MM.1S (cell line): ENCODE measurements at regions not wholly inside any gene's neighbourhood (a gene's known extent, or its start where the extent isn't known, plus 50 kb on each side); places are given as distances from the start of the nearest gene placed in this dataset.

Experiments
- DNase-seq: peaks from one replicate; pipeline ENCODE4 v3.0.0-alpha.2; 2015
- H2AFZ ChIP-seq: fragments of 300-600 bp; sonication (generic); 2 replicates; pipeline ENCODE4 v1.6.0; 2016; ENCODE audit warnings: antibody characterized with exemption, low read length
- H3F3A ChIP-seq: fragments of 300-600 bp; sonication (generic); 2 replicates; pipeline ENCODE4 v1.6.1; 2016; ENCODE audit warnings: mild to moderate bottlenecking, antibody characterized with exemption, low read length, moderate library complexity, mixed read lengths; ENCODE audit not compliant: insufficient read depth
- H3K27ac ChIP-seq: fragments of 300-600 bp; sonication (generic); 2 replicates; pipeline ENCODE4 v1.5.1; 2016; ENCODE audit warnings: mild to moderate bottlenecking, low read length
- H3K27me3 ChIP-seq: fragments of 300-600 bp; sonication (generic); replicated peaks from 2 replicates; pipeline ENCODE4 v1.6.0; 2016; ENCODE audit warnings: low read length; ENCODE audit not compliant: insufficient read depth
- H3K36me3 ChIP-seq: fragments of 300-600 bp; sonication (generic); replicated peaks from 2 replicates; pipeline ENCODE4 v1.6.1; 2016; ENCODE audit warnings: mild to moderate bottlenecking, low read length, mixed read lengths; ENCODE audit not compliant: insufficient read depth
- H3K4me1 ChIP-seq: fragments of 300-600 bp; sonication (generic); 2 replicates; pipeline ENCODE4 v1.6.1; 2016; ENCODE audit warnings: low read length, mixed read lengths
- H3K4me2 ChIP-seq: fragments of 300-600 bp; sonication (generic); 2 replicates; pipeline ENCODE4 v1.6.0; 2016; ENCODE audit warnings: low read depth, low read length
- H3K4me3 ChIP-seq: fragments of 300-600 bp; sonication (generic); 2 replicates; pipeline ENCODE4 v1.5.1; 2016; ENCODE audit warnings: low read length, mixed read lengths
- H3K79me2 ChIP-seq: fragments of 300-600 bp; sonication (generic); 2 replicates; pipeline ENCODE4 v1.6.1; 2016; ENCODE audit warnings: mixed run types, low read length, mixed read lengths
- H3K9ac ChIP-seq: fragments of 300-600 bp; sonication (generic); 2 replicates; pipeline ENCODE4 v1.6.1; 2016; ENCODE audit warnings: low read length, mixed read lengths
- H3K9me2 ChIP-seq: fragments of 300-600 bp; sonication (generic); replicated peaks from 2 replicates; pipeline ENCODE4 v1.6.1; 2016; ENCODE audit warnings: mild to moderate bottlenecking, low read length, mixed read lengths; ENCODE audit not compliant: insufficient read depth
- H3K9me3 ChIP-seq: fragments of 300-600 bp; sonication (generic); replicated peaks from 2 replicates; pipeline ENCODE4 v1.6.1; 2016; ENCODE audit warnings: mild to moderate bottlenecking, low read length, mixed read lengths; ENCODE audit not compliant: insufficient read depth
- H4K20me1 ChIP-seq: fragments of 300-600 bp; sonication (generic); 2 replicates; pipeline ENCODE4 v1.6.1; 2016; ENCODE audit warnings: mild to moderate bottlenecking, low read length, moderate library complexity, mixed read lengths; ENCODE audit not compliant: insufficient read depth
- CTCF ChIP-seq: fragments of 300-600 bp; sonication (generic); IDR thresholded peaks from 2 replicates; pipeline ENCODE4 v1.5.1; 2016; ENCODE audit warnings: antibody characterized with exemption, low read length, mixed read lengths
- EZH2 ChIP-seq: fragments of 300-600 bp; sonication (generic); optimal IDR thresholded peaks from 2 replicates; pipeline ENCODE3; 2017; ENCODE audit warnings: low read depth, mild to moderate bottlenecking, antibody characterized with exemption, low read length, mixed read lengths
- EZH2phosphoT487 ChIP-seq: fragments of 300-600 bp; sonication (generic); IDR thresholded peaks from 2 replicates; pipeline ENCODE4 v1.6.1; 2018; ENCODE audit warnings: antibody characterized with exemption, low read length

GRCh38 chr2:140057928-140058327 is 1277.7 kb upstream of the NXPH2 start:
- Histone ChIP-seq H3K4me2 (no peak overlapping the region), H3K27me3 (no peaks in the 10 kb centered on the region), H3K4me3 (no peak overlapping the region), H3F3A (no peaks in the 10 kb centered on the region), H3K9me2 (no peaks in the 10 kb centered on the region), H3K27ac (no peak overlapping the region), H3K9me3 (no peaks in the 10 kb centered on the region), H3K4me1 (no peaks in the 10 kb centered on the region), H4K20me1 (no peaks in the 10 kb centered on the region), H2AFZ (no peak overlapping the region), H3K9ac (no peak overlapping the region), H3K79me2 (no peaks in the 10 kb centered on the region), H3K36me3 (no peaks in the 10 kb centered on the region)
- TF ChIP-seq EZH2 (no peak), EZH2phosphoT487 (no peak), CTCF (no peak)
- DNase-seq, result no peak

- Histone ChIP-seq H3K4me1 (no peaks in the 10 kb centered on the region), H3K9me2 (no peaks in the 10 kb centered on the region), H3F3A (no peaks in the 10 kb centered on the region), H3K9me3 (no peaks in the 10 kb centered on the region), H4K20me1 (no peaks in the 10 kb centered on the region), H3K27ac (no peak overlapping the region), H3K27me3 (no peaks in the 10 kb centered on the region), H3K79me2 (no peaks in the 10 kb centered on the region), H3K36me3 (no peaks in the 10 kb centered on the region), H2AFZ (no peak overlapping the region), H3K4me3 (no peak overlapping the region), H3K4me2 (no peak overlapping the region), H3K9ac (no peak overlapping the region)
- no peak for DNase-seq
- TF ChIP-seq EZH2 (no peak), EZH2phosphoT487 (no peak), CTCF (no peak)
These were observed 1261.6 kb upstream of the NXPH2 start for GRCh38 chr2:140041811-140042210.

- Histone ChIP-seq H3K9me2 (no peaks in the 10 kb centered on the region), H3F3A (no peaks in the 10 kb centered on the region), H3K9me3 (no peaks in the 10 kb centered on the region), H3K79me2 (no peaks in the 10 kb centered on the region), H3K4me3 (no peak overlapping the region), H3K27ac (no peak overlapping the region), H3K36me3 (no peaks in the 10 kb centered on the region), H3K4me1 (no peaks in the 10 kb centered on the region), H3K27me3 (no peaks in the 10 kb centered on the region), H3K4me2 (no peak overlapping the region), H4K20me1 (no peaks in the 10 kb centered on the region), H3K9ac (no peak overlapping the region), H2AFZ (no peak overlapping the region)
- no peak for DNase-seq
- TF ChIP-seq CTCF (no peak), EZH2phosphoT487 (no peak)
These were observed 1261.0 kb upstream of the NXPH2 start for GRCh38 chr2:140041239-140041638.

GRCh38 chr2:140033638-140034037 is 1253.4 kb upstream of the NXPH2 start:
- Histone ChIP-seq H3K4me3 (no peak overlapping the region), H3K9me3 (no peaks in the 10 kb centered on the region), H3F3A (no peaks in the 10 kb centered on the region), H3K36me3 (no peaks in the 10 kb centered on the region), H2AFZ (no peak overlapping the region), H3K9me2 (no peaks in the 10 kb centered on the region), H4K20me1 (no peaks in the 10 kb centered on the region), H3K9ac (no peak overlapping the region), H3K4me2 (no peak overlapping the region), H3K4me1 (no peaks in the 10 kb centered on the region), H3K27me3 (no peaks in the 10 kb centered on the region), H3K27ac (no peak overlapping the region), H3K79me2 (no peaks in the 10 kb centered on the region)
- no peak for DNase-seq
- no peak for TF ChIP-seq CTCF
